OCI-LY1 (cell line): ENCODE measurements at regions not wholly inside any gene's neighbourhood (a gene's known extent, or its start where the extent isn't known, plus 50 kb on each side); places are given as distances from the start of the nearest gene placed in this dataset.
"Not testable (repeated sequence)": the region's sequence is repeated elsewhere in the genome, so short reads cannot be mapped to it uniquely, and the experiment has no call there.

Experiments
- H2AFZ ChIP-seq: fragments of 200-600 bp; sonication (generic), shearing (Covaris generic); 2 replicates; pipeline ENCODE4 v1.6.0; 2014; ENCODE audit warnings: antibody characterized with exemption, mild to moderate bottlenecking, low read length
- H3F3A ChIP-seq: fragments of 200-600 bp; sonication (generic), shearing (Covaris generic); 2 replicates; pipeline ENCODE4 v1.6.0; 2014; ENCODE audit warnings: mild to moderate bottlenecking, antibody characterized with exemption, low read length, moderate library complexity; ENCODE audit not compliant: insufficient read depth
- H3K27ac ChIP-seq: fragments of 200-600 bp; sonication (generic); 2 replicates; pipeline ENCODE4 v1.5.1; 2014; ENCODE audit warnings: low read length, mixed run types, mild to moderate bottlenecking, low read depth; ENCODE audit not compliant: poor library complexity, severe bottlenecking
- H3K27me3 ChIP-seq: fragments of 200-600 bp; sonication (generic); 2 replicates; pipeline ENCODE4 v1.6.0; 2014; ENCODE audit warnings: antibody characterized with exemption, mild to moderate bottlenecking, low read length, moderate library complexity; ENCODE audit not compliant: insufficient read depth
- H3K36me3 ChIP-seq: fragments of 200-600 bp; sonication (generic); 2 replicates; pipeline ENCODE4 v1.6.1; 2014; ENCODE audit warnings: mild to moderate bottlenecking, antibody characterized with exemption, low read length, moderate library complexity, mixed read lengths; ENCODE audit not compliant: insufficient read depth
- H3K4me1 ChIP-seq: fragments of 200-600 bp; sonication (generic); 2 replicates; pipeline ENCODE4 v1.5.1; 2014; ENCODE audit warnings: mild to moderate bottlenecking, low read length, moderate library complexity; ENCODE audit not compliant: insufficient read depth, severe bottlenecking
- H3K4me2 ChIP-seq: fragments of 200-600 bp; sonication (generic), shearing (Covaris generic); 2 replicates; pipeline ENCODE4 v1.6.1; 2014; ENCODE audit warnings: low read length
- H3K4me3 ChIP-seq: fragments of 200-600 bp; sonication (generic); 2 replicates; pipeline ENCODE4 v1.5.1; 2014; ENCODE audit warnings: low read length, low read depth, mild to moderate bottlenecking, mixed read lengths; ENCODE audit not compliant: poor library complexity, severe bottlenecking
- H3K79me2 ChIP-seq: fragments of 200-600 bp; shearing (Covaris generic); 2 replicates; pipeline ENCODE4 v1.6.1; 2016; ENCODE audit warnings: mixed run types, low read length, mixed read lengths; ENCODE audit not compliant: insufficient read depth
- H3K9ac ChIP-seq: fragments of 200-600 bp; sonication (generic), shearing (Covaris generic); 2 replicates; pipeline ENCODE4 v1.6.1; 2014; ENCODE audit warnings: mild to moderate bottlenecking, low read length, mixed read lengths
- H3K9me2 ChIP-seq: fragments of 200-600 bp; sonication (generic), shearing (Covaris generic); 2 replicates; pipeline ENCODE4 v1.6.1; 2014; ENCODE audit warnings: low read depth, mild to moderate bottlenecking, low read length, mixed read lengths
- H3K9me3 ChIP-seq: fragments of 200-600 bp; shearing (Covaris generic); 2 replicates; pipeline ENCODE4 v1.6.1; 2014; ENCODE audit warnings: low read length, mixed read lengths
- H4K20me1 ChIP-seq: fragments of 200-600 bp; sonication (generic), shearing (Covaris generic); 2 replicates; pipeline ENCODE4 v1.6.0; 2016; ENCODE audit warnings: mild to moderate bottlenecking, low read length; ENCODE audit not compliant: insufficient read depth
- CTCF ChIP-seq: fragments of 200-600 bp; sonication (generic), shearing (Covaris generic); IDR thresholded peaks from 2 replicates; pipeline ENCODE4 v1.5.1; 2017; ENCODE audit warnings: mild to moderate bottlenecking, antibody characterized with exemption, low read length, moderate library complexity, mixed read lengths
- EZH2 ChIP-seq: fragments of 200-600 bp; sonication (generic), shearing (Covaris generic); IDR thresholded peaks from 2 replicates; pipeline ENCODE4 v1.8.0; 2017; ENCODE audit warnings: borderline replicate concordance, mixed run types, mild to moderate bottlenecking, antibody characterized with exemption, low read length, moderate library complexity, mixed read lengths

GRCh38 chr21:20187028-20187427 lies 811.2 kb upstream of the NCAM2 start:
- TF ChIP-seq EZH2 (no peak), CTCF (no peak)
- H4K20me1 ChIP-seq: no peaks in the 10 kb centered on the region
- no peaks in the 10 kb centered on the region for H3K9me3 ChIP-seq
- no peak overlapping the region for H2AFZ ChIP-seq
- no peak overlapping the region for H3K4me2 ChIP-seq
- H3K79me2 ChIP-seq: no peaks in the 10 kb centered on the region
- H3K36me3 ChIP-seq: no peaks in the 10 kb centered on the region
- H3K27ac ChIP-seq: no peak overlapping the region
- H3K4me3 ChIP-seq: no peak overlapping the region
- H3K9me2 ChIP-seq: no peaks in the 10 kb centered on the region
- H3K4me1 ChIP-seq: no peaks in the 10 kb centered on the region
- H3F3A ChIP-seq: no peaks in the 10 kb centered on the region
- no peak overlapping the region for H3K9ac ChIP-seq
- no peaks in the 10 kb centered on the region for H3K27me3 ChIP-seq

- not testable (repeated sequence) for H3K27ac ChIP-seq, H4K20me1 ChIP-seq, H3K4me2 ChIP-seq, H3K36me3 ChIP-seq, H3K9ac ChIP-seq, H3K79me2 ChIP-seq, H3K9me3 ChIP-seq, H2AFZ ChIP-seq, H3K4me1 ChIP-seq, H3K27me3 ChIP-seq, H3F3A ChIP-seq, H3K9me2 ChIP-seq, H3K4me3 ChIP-seq
Measured at GRCh38 chr21:20201323-20201722, 796.9 kb upstream of the NCAM2 start.

GRCh38 chr21:20207335-20207734 lies 790.9 kb upstream of the NCAM2 start:
- no peak overlapping the region for H3K4me3 ChIP-seq
- H3K9me3 ChIP-seq: no peaks in the 10 kb centered on the region
- no peaks in the 10 kb centered on the region for H3K4me1 ChIP-seq
- no peaks in the 10 kb centered on the region for H3K9me2 ChIP-seq
- no peak overlapping the region for H3K9ac ChIP-seq
- H3K4me2 ChIP-seq: no peak overlapping the region
- no peaks in the 10 kb centered on the region for H3K36me3 ChIP-seq
- H3K79me2 ChIP-seq: no peaks in the 10 kb centered on the region
- no peaks in the 10 kb centered on the region for H3K27me3 ChIP-seq
- H3K27ac ChIP-seq: no peak overlapping the region
- no peaks in the 10 kb centered on the region for H3F3A ChIP-seq
- H4K20me1 ChIP-seq: no peaks in the 10 kb centered on the region
- no peak for TF ChIP-seq EZH2
- TF ChIP-seq CTCF: no peak
- no peak overlapping the region for H2AFZ ChIP-seq

- Histone ChIP-seq H3F3A (no peaks in the 10 kb centered on the region), H3K79me2 (no peaks in the 10 kb centered on the region)
Measured at GRCh38 chr21:20215959-20216358, 782.2 kb upstream of the NCAM2 start.

More at GRCh38 chr21:20215959-20216358, 782.2 kb upstream of the NCAM2 start:
- Histone ChIP-seq H3K27ac (no peak overlapping the region), H2AFZ (no peak overlapping the region), H3K4me3 (no peak overlapping the region), H3K4me2 (no peak overlapping the region), H3K4me1 (no peaks in the 10 kb centered on the region), H3K9me2 (no peaks in the 10 kb centered on the region), H3K9ac (no peak overlapping the region), H3K27me3 (no peaks in the 10 kb centered on the region), H4K20me1 (no peaks in the 10 kb centered on the region), H3K9me3 (no peaks in the 10 kb centered on the region), H3K36me3 (no peaks in the 10 kb centered on the region)
- TF ChIP-seq CTCF: no peak
- no peak for TF ChIP-seq EZH2
